Hematopoietic multipotent progenitor cell treated with erythropoietin and hydrocortisone succinate and interleukin-3 and kit ligand, for 17 days (in vitro differentiated cells): ENCODE measurements at regions not wholly inside any gene's neighbourhood (a gene's known extent, or its start where the extent isn't known, plus 50 kb on each side); places are given as distances from the start of the nearest gene placed in this dataset.

Source experiments
- DNase-seq: peaks from one replicate; pipeline ENCODE4 v3.0.0-alpha.2; 2015; ENCODE audit warnings: low spot score

- no peak for DNase-seq
Measured at GRCh38 chr13:24083141-24083540, 77.4 kb upstream of the SPATA13 start.

DNA sequence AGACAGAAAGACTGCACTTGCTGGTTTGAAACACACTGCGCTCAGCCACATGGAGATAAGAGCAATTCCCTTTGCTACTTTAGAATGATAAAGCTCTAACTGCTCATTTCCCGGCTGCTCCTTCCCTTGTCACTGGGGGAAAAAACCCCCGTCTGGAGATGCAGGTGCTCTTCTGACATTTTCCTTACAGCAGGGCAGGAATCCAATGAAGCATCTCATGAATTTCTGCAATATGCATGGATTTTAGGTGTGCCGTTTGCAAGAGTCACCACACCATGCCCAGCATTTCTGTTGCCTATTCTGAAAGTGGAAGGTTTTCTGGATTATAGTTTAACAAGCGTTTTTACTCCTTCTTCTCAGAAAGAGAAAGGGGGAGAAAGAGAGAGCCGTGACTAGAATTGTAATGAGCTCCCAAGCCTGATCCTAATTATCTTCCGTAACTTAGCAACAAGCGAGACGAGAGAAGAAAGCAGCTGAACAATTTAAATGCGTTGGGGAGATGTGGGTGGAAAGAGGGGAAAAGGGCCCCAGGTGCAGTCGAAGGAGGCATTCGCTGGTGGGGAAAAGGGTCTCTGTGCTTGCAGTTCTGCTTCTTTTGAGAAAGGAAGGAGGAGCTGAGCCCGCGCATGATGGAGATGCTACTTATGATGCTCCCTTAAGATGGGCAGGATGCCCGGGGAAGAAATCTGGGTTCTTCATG is 76.6 kb upstream of the SPATA13 start:
- no peak for DNase-seq

- DNase-seq: no peak
Measured at GRCh38 chr13:24085662-24086061, 74.9 kb upstream of the SPATA13 start.

- DNase-seq: no peak
Measured at GRCh38 chr13:24086642-24087041, 73.9 kb upstream of the SPATA13 start.

GRCh38 chr13:24087605-24088225 is 72.8 kb upstream of the SPATA13 start:
- DNase-seq: no peak

DNA sequence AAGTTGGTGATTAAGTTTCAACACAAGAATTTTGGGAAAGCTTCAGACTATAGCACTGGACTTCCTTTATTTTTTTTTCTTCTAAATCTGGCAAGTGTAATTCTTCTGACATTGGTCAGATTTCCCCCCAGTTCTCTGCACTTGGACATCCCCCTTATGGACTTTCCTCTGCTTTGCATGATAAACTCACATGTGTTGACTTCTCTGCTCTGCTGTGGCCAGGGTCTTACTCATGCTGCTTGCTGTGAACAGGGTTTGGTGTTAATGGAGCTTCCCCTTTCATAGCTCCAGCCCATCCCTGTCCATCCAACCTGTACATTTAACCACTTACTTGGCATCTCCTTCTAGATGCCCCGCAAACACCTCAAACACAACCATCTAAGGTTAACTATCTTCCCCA is 70.5 kb upstream of the SPATA13 start:
- DNase-seq: no peak

DNA sequence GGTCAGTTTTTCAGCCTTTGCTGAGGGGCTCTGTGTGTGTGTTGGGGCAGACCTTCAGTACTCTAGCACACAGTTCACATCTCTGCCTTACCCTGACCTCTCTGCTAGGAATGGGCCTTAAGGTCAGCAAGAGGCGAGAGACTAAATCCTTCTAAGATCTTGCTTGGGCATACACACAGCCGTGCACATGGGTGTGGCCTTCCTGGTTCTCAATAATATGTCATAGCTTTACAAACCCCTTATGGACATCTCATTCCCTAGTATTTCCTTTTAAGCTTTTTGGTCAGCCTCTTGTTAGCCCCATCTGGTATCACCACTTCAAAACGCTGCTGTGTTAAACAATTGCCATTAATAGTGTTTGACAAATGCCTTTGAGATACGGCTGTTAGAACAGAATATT is 69.4 kb upstream of the SPATA13 start:
- DNase-seq: no peak

DNA sequence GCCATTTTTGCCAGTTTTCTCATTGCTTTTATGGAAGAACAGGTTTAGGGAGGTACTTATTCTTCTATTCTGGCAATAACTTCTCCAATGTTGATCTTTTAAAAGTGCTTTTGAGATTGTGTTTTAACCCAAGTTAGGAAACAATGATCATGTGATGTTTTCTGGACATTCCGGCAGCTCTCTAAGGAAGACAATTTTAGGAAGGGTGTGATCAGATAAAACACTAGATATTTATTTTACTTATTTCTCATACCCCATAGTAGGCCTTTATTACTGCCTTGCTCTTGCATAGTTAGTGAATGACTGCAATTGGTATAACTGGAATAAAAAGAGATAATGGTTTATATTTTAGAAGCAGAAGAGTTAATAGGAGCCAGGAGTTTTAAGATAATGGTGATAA is 68.4 kb upstream of the SPATA13 start:
- no peak for DNase-seq

DNA sequence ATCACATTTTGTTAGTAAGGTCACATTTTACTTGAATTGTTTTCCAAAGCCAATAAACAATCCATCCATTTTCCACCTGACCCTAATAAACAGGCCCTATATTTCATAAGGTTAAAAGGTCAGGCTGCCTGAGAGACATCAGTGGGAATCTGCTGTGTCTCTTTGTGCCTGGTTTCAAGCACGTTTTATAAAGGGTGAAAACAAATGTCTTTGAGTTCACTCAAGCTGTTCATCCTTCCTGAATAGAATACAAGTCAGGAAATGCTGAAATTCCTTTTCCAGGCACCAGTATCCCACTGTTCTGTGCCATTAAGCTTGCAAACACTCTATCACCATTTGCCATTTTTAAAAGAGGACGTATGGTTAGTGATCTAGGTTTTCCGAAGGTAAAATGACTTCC is 67.5 kb upstream of the SPATA13 start:
- DNase-seq: no peak

DNA sequence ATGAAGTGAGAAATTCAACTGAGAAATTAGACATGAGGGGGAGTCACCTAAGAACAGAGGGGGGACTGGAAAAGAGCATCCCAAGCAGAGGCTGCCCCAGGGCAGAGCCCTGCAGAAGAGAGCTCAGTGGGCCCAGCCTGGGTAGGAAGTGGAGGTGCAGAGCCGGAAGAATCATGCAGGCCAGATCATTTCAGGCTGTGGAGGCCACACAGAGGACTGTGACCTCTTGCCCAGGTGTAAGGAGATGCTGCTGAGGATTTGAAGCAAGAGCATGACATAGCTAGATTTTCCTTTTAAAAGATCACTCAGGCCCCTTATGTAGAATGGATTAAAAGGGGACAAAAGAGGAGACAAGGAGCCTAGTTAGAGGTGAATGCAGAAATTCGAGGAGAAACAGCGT is 63.9 kb upstream of the SPATA13 start:
- DNase-seq: no peak

- DNase-seq: no peak
Measured at GRCh38 chr13:24097064-24097463, 63.5 kb upstream of the SPATA13 start.

- no peak for DNase-seq
Measured at GRCh38 chr13:24097667-24098066, 62.9 kb upstream of the SPATA13 start.

DNA sequence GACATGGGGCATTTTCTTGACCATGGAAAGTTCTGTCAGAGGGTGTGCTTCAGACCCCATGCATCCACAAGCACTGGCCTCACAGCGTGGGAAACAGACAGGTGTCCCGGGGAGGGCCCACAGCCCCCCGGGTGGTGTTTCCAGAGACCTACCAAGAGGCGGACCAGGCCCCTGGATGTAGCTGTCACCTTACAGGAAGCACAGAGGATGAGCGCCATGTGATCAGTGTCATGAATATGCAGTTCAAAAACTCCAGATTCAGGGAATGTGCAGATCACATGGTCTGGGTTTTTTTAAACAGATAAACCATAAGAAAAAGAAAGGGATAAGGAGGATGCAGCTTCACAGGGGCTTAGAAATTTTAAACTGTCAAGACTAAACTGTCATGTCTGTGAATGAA is 61.0 kb upstream of the SPATA13 start:
- DNase-seq: no peak

DNA sequence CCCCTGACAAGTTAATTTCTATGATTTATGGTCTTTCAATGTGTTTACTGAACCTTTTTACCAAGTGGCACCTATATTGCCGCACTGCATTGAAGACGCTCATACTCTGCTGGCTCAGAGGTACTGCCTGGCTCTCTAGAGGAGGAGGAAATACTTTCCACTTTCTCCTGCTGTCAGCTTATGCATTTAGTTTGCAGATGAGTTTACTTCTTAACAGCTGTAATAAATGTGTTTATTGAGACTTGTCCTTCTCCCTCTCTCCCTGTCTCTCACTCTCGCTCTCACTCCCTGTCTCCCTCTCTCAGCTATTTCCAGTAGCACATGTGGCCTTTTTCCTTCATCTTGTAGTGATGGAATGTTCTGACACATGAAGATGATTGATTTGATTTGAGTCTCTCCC is 60.3 kb upstream of the SPATA13 start:
- no peak for DNase-seq

- DNase-seq: no peak
Measured at GRCh38 chr13:24103782-24104372, 56.6 kb upstream of the SPATA13 start.

GRCh38 chr13:24104723-24105122 is 55.8 kb upstream of the SPATA13 start:
- no peak for DNase-seq

GRCh38 chr13:24106429-24106828 is 54.1 kb upstream of the SPATA13 start:
- no peak for DNase-seq

DNA sequence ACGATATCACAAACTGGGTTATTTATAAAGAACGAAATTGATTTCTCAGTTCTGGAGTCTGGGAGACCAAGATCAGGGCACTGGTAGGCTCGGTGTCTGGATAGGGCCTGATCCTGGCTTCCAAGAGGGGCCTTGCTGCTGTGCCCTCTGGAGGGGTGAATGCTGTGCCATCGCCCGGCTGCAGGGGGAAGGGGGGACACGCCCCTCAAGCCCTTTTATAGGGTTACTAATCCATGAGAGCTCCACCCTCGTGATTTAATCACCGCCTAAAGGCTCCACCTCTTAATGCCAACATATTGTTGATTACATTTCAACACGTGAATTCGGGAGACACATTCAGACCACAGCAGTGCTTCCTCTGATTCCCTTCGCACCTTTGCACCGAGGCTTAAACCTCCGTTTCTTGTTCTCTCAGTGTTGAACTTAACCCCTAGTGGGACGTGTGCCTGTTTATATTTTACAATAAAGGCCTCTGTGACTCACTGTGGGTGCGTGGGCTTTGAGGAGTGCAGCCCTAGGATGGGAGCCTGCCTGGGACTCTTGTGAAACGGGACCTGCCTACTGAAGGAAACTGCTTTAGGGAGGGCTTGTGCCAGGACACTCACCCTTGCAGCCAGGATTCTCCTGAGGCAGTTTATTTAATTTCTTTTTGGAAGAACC is 52.4 kb upstream of the SPATA13 start:
- no peak for DNase-seq

- no peak for DNase-seq
Measured at GRCh38 chr13:24108615-24108965, 51.9 kb upstream of the SPATA13 start.

DNA sequence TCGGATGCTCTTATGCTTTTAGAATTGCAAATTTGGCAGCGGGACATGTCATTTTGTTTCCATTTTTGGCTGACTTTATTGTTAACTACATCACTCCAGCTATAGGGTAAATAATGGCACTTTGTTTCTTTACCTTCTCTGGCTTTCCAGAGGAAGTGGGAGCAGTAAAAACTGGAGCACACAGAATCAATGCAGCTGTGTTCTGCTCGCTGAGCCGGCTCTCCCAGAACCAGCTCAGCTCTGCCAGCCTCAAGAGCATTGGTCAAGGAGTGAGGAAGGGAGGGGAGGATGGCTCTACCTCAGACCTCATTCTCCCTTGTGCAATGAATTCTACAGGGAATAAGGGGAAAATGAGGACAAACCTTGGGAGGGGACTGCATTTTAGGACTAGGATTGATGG is 50.5 kb upstream of the SPATA13 start:
- DNase-seq: no peak
